Hematopoietic multipotent progenitor cell treated with erythropoietin and hydrocortisone succinate and interleukin-3 and kit ligand, for 4 days (in vitro differentiated cells): ENCODE measurements at regions not wholly inside any gene's neighbourhood (a gene's known extent, or its start where the extent isn't known, plus 50 kb on each side); places are given as distances from the start of the nearest gene placed in this dataset.

ENCODE experiments used
- DNase-seq: peaks from one replicate; pipeline ENCODE4 v3.0.0-alpha.2; 2015

DNA sequence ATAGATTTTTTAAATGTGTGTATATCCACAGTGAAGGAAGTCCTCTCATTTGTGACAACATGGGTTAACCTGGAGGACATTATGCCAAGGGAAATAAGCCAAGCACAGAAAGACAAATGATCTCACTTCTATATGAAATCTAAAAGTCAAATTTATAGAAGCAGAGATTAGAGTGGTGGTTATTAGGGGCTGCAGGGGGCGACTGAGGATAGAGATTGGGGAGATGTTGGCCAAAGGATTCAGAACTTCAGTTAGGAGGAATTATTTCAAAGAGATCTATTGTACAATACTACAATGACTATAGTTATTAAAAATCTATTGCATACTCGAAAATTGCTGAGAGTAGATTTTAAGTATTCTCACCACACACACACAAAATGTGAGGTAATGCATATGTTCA lies 252.4 kb upstream of the SLC39A10 start:
- DNase-seq, result peak; percentile 52

DNA sequence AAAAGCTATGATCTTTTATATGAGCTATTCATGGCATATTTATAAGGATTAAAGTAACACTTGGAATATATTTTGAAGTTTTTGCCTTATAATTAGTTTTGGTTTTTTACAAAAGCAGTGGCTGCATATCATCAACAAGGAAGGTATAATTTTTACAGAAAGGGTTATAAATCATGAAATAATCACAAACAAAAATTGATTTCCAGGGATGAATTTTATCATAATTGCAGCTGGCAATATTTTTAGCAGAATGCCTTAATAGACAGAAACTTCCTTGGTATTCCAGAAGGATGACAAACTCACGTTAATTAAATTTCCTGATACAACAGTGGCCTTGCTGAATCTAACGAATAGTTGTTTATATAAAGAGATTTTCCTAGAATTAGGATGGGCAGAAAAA lies 260.5 kb upstream of the SLC39A10 start:
- DNase-seq, result no peak

DNA sequence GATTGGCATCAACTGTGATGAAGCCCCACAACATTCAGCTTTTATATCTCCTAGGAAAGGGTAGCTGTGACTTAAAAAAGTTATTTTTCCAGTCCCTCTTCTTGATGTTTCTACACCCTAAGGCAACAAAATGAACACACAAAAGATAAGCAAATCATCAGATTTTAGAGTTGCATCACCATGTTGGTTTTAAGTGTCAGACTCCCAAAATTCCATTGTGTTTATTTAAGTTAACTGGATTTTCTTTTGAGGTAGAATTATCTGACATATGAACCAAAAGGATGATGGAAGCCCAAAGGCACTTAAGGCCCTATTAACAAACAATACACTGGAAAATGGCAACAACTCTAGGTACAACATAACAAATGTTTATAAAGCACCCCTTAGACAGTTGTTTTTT lies 261.7 kb upstream of the SLC39A10 start:
- DNase-seq, result no peak

DNA sequence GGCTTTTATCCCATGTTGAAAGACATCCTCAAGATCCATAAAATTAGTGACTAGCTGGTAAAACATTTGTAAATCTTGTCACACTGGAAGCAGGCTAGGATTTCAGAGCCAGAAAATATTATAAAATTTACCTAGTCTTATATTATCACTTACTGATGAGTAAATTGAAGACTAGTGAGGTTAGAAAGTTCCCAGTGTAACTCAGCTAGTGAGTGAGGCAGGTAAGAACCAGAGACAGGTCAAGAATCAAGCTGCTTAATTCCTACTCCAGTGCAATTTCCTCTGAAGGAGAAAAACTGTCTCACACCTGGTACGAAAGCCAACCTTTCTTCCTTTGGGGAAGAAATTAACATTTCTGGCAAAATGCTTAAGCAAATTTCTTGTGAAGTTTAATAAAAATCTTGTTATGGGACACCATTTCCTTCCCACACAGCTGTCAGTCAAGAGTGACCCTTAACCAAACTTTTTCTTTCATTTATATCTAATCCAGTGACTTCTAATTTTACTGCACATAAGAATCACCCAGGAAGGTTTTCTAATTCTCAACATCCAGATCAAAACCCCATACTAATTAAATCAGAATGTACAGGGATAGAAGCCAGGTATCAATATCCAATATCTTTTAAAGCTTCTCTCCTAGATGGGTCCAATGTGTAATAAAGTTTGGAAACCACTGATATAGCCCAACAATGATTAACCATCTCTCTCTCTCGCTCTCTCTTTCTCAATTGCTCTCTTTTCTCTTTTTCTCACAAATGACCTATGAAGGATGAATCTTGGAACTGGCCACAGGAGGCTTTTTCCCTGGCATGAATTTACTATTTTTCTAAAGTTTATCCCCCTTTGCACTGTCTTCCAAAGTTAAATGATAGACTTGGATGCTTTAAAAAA lies 264.3 kb upstream of the SLC39A10 start:
- no peak for DNase-seq

DNA sequence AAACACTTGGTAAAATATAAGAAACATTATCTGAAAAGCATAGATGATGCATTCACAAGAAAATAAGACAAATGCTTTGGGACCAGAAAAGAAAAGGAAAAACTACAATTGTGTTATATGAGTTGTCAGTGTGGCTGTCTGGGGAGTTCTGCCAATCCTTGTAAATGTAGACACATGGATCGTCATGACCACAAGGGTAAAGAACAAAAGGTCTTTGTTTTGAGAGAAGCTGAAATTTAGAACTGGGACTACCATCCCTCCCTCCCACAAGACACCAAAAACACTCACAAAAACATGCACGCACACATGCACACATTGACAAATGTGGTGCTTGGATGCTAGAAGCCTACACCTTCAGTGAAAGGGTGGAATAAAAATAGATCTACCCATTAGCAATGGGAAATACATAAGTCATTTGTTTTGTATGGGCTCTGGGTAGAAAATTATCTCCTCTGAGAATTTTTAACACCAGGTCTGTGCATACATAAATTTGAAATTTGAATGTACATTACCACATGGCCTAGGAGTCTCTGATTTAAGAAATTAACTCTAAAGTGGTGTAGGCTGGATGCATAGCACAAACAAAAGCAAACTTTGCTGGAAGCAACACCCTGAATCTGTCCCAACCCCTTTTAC lies 266.2 kb upstream of the SLC39A10 start:
- no peak for DNase-seq

DNA sequence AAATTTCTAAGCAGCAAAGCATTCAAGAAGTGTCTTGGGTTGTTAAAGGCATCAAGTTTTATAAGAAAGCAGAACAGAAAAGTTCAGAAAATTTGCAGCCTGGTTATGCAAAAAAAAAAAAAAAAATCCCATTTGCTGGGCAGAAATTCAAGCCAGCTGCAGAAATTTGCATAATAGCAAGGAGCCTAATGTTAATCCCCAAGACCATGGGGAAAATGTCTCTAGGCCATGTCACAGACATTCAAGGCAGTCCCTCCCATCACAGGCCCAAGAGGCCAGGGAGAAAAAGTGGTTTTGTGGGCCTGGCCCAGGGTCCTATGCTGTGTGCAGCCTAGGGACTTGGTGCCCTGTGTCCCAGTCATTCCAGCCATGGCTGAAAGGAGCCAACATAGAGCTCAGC lies 269.0 kb upstream of the SLC39A10 start:
- no peak for DNase-seq

DNA sequence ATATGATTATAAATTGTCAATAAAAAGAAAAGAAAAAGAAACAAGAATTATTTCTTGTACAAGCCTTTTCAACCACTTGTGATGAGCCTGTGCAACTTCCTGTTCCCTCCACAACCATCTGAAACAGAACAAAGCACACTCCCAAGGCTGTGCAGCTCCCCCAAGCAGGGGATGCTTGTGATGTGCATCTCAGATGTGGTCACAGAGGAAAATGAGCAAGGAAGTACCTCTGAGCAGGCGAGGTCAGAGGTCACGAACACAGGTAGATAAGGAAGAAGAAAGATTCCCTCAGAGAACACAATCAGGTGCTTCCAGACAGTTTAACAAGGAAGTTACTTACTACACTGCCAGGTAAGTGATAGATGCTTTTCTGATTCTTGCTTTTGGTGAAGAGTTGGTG lies 274.8 kb upstream of the SLC39A10 start:
- peak; percentile 29 for DNase-seq

DNA sequence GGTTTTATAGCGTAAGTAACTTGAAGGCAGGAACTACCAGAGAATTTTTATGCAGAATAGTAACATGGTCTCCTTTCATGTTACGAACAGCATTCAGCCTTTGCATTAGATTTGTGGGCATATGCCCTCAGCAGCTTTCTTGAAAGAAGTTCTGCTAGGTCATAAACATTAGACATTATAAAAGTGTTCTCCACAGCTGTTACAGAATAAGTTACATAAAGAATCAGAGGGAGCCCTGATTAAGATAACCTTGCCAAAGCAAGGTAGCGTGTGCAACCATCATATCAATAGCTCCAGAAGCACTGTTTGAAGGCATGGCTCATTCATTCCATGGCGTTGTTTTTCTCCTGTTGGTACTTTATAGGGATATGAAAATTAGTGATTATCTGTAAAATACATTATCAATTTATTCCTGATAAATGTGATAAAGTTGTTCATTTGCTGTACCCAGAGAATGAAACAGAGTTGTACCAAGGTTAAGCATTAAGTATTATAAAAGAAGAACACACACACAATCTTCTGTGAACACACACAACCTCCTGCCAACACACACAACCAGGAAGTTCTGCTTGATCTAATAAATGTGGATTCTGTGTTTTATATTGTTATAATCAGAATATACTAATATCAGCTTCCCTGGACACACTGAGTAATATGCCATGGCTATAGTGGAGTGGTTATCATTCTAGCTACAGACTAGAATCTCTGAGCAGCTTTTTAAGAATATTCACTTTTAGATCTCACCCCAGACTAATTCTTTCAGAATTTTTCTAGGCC lies 286.7 kb upstream of the SLC39A10 start:
- DNase-seq, result no peak

DNA sequence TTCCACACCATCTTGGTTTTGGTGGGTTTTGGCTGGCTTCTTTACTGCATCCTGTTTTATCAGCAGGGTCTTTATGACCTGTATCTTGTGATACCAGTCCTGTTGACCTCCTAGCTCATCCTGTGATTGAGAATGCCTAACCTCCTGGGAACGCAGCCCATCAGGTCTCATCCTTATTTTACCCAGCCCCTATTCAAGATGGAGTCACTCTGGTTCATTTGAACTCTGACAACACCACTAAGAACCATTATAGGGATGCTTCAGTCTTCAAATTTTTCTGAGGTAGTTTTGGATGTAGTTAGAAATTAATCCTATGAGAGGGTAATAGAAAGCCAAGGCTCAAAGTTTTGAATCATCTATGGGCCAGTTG lies 287.8 kb upstream of the SLC39A10 start:
- DNase-seq, result no peak

DNA sequence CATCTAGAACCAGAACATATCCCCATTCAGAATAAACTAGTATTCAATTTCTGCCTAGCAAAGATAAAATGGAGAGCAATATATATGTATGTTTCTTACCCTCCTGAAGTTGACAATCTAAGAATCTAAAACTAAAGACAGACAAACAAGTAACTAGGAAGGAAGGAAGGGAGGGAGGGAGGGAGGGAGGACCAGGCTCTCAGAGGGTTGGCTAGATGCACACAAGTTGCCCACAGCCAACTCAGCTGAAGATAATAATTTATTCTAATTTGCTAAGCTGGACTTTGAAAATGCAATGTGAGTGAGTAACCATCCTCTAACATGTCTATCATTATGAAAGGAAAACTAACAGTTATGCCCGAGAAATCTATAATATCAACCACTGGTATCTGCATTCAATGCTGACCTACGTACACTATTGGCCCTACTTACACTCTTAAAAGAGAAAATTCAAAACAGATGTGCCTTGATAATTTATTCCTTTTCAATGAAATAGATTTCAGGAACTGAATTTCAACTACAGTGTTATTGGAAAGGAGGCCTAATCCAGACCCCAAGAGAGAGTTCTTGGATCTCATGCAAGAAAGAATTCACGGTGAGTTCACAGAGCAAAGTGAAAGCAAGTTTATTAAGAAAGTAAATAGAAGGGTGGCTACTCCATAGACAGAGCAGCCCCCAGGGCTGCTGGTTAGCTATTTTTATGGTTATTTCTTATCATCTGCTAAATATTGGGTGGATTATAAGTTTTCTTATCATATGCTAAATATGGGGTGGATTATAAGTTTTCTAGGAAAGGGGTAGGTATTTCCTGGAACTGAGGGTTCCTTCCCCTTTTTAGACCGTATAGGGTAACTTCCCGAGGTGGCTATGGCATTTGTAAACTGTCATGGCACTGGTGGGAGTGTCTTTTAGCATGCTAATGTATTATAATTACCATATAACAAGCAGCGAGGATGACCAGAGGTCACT lies 288.5 kb upstream of the SLC39A10 start:
- DNase-seq, result peak; percentile 67

DNA sequence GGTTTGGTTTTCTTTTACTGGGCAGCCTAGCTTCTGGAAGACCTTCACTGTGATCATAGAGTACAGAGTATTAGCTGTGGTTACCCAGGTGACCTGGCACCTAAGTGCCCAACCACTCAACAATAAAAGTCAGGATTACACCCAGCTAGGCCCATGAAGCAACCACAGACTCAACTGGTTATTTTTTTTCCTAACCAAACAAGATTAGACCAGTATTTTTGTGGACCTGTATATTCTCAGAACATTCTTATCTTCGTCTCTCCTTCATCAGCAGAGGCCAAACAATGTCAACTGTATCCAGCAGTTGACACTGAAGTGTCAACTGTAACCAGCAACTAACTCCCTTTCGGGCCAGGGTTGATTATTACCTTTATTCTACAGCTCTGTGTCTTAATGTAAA lies 289.2 kb upstream of the SLC39A10 start:
- DNase-seq, result peak; percentile 17

DNA sequence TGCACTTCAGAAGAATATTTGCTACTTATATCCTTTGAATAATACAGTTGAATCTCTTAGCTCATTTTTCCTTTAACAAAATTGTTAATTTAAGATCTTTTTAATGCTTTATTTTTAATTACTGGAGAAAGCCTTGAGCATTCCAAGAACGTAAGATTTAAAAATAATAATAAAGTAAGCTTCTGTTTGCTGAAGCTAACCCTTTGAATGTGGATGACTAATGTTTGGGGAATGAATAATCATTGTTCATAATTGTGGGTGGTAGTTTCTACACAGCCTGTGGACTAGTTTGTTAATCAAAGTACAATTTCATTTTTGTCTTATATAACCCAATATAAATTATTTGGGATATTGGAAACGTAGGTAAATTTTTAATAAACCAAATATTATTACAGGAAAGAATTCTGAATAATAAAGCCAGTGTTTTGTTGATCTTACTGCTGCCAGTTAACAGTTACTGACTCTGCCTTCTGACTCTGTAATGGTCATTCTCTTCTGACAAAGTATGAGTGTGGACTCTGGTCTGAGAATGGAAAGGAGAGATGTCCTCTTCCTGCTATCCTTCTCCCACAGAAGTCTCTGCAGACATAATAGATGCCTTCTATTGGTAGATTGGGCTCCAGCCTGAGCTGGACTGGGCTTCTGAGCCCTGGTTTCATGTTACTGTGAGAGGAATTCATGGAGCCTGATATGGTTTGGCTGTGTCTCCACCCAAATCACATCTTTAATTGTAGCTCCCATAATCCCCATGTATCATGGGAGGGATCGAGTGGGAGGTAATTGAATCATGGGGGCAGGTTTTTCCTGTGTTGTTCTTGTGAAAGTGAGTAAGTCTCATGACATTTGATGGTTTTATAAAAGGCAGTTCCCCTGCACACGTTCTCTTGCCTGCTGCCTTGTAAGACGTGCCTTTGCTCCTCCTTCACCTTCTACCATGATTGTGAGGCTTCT lies 292.7 kb upstream of the SLC39A10 start:
- no peak for DNase-seq

DNA sequence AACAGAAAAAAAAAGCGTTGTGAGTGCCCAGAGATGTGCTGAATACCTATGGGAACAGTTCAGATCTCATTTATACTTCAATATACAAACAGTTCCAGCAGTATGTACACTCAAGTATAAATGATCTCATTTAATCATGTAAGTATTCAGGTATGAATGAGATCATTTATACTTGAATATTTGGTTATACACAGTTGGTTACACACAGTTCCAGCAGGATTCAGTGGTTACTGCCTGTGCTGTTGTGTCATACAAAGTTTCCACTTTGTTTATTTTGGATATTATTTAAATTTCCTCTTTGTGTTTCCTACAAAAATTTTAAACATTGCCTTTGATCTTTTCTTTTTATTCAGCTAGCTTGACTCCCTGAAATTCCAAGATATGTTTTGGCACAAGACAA lies 293.5 kb upstream of the SLC39A10 start:
- DNase-seq, result no peak

DNA sequence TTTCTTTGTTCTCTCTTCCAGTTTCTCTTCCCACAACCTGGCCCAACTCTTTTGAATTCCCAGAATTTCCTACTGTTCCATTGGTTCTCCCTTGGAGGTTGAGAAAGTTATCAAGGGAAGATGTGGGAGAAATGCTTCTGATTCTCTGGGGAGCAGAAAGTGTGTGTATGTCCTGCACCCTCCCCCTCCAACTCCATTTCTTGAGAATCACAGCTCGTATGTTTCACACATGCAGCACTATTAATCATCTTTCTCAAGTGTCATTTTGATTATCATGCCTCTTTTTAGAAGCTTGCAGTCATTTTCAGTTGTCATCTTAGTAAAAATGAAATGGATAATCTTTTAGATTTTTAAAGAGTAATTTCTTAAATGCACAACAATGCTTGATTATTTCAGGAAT lies 296.8 kb upstream of the SLC39A10 start:
- DNase-seq, result no peak

DNA sequence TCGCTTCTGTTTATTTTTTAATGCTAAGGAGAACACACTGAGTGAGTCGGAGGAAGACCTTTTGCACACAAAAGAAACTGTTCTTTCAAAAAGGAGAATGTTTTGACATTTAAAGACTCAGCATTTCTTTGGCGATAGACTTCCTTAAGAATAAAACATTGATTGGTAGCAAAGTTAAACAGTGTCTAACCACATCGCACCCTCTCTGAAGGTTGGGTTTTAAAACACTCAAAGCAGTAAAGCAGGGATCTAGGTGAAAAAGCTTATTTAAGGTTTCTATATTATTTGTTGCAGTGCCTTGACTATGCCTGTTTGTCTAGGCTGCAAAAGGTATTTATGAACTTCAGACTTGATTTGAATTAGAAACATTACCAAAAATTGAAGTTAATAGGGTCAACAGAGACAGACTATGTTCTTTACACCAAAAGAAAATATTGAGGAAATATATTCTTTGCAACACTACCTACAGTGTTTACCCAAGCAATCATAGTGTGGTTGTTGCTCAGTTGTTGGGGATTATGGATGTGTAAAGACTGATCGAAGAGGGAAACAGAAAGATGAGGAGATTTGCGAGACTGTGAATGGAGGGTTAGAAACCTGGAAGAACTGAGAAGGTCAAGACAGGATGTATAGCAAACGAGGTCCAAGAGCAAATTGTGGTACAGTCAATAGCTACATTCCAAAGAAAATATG lies 297.8 kb upstream of the SLC39A10 start:
- no peak for DNase-seq

DNA sequence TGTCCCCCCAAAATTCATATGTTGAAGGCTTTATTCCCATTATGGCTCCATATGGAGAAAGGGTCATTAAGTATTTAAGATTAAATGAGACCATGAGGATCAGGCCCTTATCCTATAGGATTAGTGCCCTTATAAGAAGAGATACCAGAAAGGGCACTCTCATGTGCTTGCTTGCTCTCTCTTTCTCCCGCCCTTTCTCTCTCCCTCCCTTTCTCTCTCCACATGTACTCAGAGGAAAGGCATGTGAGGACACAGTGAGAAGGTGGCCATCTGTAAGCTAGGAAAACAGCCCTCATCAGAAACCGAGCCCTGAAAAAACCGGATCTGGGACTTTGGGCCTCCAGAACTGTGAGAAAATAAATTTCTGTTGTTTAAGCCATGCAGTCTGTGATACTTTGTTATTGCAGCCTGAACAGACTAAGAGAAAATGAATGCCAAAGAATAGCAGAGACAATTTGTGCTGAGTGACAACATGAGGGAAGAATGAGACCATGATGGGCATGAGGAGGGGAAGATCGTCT lies 300.0 kb upstream of the SLC39A10 start:
- no peak for DNase-seq

DNA sequence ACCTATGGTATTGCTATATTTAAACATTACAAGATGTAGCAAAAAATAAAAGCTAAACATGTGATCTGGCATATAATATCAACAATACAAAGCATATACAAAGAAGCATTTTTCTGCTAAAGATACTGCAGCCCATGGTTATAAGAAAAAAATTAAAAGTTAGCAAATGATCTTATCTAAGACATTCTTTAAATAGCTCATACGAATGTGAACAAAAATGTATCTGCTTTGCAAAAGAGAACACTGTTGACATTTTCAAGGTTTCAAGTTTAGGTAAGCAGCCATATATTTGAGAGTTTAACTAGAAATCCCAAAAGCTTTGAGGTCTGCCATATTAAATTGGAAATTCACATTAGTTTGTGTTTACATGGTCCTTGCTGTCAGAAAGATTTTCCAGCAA lies 301.0 kb upstream of the SLC39A10 start:
- DNase-seq, result no peak

DNA sequence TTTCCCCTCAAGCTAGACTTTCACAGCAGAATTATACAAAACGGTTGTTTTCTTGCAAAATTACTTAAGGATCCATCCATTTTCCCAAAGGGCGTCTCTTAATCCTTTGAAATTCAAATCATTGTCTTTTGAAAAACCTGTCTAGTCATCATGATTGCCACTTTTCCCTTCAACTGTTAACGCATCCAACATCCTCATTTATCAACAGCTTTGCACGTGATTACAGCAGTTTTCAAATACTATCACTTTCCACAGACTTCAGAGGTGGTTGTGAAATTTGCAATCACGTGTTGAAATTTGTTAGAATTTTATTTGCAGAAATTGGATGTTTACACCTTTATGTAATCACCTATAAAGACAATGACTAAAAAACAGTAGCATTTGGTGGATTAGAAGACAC lies 304.4 kb upstream of the SLC39A10 start:
- peak; percentile 66 for DNase-seq

DNA sequence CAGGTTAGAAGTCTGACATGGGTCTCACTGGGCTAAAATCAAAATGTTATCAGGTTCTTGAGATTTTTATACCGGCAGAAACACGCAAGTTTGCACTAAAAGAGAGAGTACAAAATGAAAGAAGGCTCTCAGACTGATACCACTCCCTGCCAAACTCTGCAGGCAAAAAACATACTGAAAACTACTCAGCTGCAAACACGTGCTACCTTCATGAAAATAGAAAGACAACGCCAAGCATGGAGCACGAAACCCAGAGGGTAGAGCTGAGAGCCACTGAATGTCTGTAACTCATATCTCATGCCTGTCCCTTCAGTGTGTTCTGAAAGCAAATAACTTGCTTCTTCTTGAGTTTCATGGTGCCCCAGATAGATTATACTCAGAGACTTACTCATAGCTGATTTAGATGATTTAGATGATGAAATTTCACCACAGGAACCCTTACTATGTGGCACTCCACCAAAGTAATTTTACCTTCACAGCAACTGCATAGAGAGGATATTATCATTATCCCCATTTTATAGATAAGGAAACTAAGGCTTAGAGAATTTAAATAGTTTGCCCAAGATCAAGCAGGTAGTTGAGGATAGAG lies 313.0 kb upstream of the SLC39A10 start:
- peak; percentile 30 for DNase-seq

DNA sequence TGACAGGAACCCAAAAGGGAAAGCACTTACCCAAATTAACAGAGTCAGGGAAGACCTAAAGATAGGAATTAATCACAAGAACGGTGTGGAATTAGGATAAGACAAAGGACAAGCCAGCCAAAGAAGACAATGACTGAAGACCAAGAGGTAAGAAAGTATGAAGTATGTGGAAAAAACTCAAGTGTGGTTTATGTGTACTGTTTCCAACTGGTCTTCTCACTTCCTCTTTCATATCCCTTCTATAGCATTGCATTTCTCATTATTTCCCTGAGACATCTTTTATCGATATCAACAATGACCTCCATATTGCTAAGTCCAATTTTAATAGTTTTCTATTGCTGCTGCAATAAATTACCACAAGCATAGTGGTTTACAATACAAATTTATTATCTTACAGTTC lies 313.5 kb upstream of the SLC39A10 start:
- DNase-seq, result peak; percentile 28
